HL-60 (cell line): ENCODE measurements at regions not wholly inside any gene's neighbourhood (a gene's known extent, or its start where the extent isn't known, plus 50 kb on each side); places are given as distances from the start of the nearest gene placed in this dataset.

Experiments used
- GABPA ChIP-seq: IDR thresholded peaks from 2 replicates; pipeline ENCODE4 v1.6.1; 2012; ENCODE audit warnings: low read depth
- POLR2AphosphoS5 ChIP-seq: IDR thresholded peaks from 2 replicates; pipeline ENCODE4 v1.6.1; 2012; ENCODE audit warnings: low read depth
- TF ChIP-seq, protein P1 (sequence below): IDR thresholded peaks from one replicate; pipeline ENCODE4 v1.5.1; 2011; ENCODE audit warnings: low read length, control low read depth, inconsistent platforms; ENCODE audit not compliant: insufficient read depth
- TF ChIP-seq, protein P2 (sequence below): IDR thresholded peaks from 2 replicates; pipeline ENCODE4 v1.6.1; 2012; ENCODE audit warnings: low read depth; ENCODE audit not compliant: insufficient replicate concordance

DNA sequence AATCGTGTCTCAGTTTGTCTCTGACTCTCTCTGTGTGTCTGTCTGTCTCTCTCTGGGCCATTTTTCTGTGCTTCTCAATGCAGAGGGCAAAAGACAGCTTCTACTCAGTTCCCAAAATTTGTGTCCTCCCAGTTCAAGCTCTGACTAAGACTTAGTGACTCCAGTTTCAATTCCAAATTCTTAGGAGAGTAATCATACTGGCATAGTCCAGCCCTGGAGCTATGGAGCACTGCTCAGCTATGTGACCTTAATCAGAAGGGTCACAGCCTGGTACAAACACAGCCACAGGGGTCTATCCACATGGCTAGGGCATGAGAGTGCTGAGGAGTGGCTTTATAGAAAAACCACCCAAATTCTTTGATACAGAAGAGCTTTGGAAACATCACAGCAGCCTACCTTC is 91.9 kb downstream of the FOXF2 start:
- TF ChIP-seq, protein P1, sequence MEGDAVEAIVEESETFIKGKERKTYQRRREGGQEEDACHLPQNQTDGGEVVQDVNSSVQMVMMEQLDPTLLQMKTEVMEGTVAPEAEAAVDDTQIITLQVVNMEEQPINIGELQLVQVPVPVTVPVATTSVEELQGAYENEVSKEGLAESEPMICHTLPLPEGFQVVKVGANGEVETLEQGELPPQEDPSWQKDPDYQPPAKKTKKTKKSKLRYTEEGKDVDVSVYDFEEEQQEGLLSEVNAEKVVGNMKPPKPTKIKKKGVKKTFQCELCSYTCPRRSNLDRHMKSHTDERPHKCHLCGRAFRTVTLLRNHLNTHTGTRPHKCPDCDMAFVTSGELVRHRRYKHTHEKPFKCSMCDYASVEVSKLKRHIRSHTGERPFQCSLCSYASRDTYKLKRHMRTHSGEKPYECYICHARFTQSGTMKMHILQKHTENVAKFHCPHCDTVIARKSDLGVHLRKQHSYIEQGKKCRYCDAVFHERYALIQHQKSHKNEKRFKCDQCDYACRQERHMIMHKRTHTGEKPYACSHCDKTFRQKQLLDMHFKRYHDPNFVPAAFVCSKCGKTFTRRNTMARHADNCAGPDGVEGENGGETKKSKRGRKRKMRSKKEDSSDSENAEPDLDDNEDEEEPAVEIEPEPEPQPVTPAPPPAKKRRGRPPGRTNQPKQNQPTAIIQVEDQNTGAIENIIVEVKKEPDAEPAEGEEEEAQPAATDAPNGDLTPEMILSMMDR = no peak
- no peak for TF ChIP-seq POLR2AphosphoS5
- TF ChIP-seq, protein P2, sequence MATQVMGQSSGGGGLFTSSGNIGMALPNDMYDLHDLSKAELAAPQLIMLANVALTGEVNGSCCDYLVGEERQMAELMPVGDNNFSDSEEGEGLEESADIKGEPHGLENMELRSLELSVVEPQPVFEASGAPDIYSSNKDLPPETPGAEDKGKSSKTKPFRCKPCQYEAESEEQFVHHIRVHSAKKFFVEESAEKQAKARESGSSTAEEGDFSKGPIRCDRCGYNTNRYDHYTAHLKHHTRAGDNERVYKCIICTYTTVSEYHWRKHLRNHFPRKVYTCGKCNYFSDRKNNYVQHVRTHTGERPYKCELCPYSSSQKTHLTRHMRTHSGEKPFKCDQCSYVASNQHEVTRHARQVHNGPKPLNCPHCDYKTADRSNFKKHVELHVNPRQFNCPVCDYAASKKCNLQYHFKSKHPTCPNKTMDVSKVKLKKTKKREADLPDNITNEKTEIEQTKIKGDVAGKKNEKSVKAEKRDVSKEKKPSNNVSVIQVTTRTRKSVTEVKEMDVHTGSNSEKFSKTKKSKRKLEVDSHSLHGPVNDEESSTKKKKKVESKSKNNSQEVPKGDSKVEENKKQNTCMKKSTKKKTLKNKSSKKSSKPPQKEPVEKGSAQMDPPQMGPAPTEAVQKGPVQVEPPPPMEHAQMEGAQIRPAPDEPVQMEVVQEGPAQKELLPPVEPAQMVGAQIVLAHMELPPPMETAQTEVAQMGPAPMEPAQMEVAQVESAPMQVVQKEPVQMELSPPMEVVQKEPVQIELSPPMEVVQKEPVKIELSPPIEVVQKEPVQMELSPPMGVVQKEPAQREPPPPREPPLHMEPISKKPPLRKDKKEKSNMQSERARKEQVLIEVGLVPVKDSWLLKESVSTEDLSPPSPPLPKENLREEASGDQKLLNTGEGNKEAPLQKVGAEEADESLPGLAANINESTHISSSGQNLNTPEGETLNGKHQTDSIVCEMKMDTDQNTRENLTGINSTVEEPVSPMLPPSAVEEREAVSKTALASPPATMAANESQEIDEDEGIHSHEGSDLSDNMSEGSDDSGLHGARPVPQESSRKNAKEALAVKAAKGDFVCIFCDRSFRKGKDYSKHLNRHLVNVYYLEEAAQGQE = no peak
- TF ChIP-seq GABPA = no peak
